ENCODE measurements at regions not wholly inside any gene's neighbourhood (a gene's known extent, or its start where the extent isn't known, plus 50 kb on each side); places are given as distances from the start of the nearest gene placed in this dataset.

DNA sequence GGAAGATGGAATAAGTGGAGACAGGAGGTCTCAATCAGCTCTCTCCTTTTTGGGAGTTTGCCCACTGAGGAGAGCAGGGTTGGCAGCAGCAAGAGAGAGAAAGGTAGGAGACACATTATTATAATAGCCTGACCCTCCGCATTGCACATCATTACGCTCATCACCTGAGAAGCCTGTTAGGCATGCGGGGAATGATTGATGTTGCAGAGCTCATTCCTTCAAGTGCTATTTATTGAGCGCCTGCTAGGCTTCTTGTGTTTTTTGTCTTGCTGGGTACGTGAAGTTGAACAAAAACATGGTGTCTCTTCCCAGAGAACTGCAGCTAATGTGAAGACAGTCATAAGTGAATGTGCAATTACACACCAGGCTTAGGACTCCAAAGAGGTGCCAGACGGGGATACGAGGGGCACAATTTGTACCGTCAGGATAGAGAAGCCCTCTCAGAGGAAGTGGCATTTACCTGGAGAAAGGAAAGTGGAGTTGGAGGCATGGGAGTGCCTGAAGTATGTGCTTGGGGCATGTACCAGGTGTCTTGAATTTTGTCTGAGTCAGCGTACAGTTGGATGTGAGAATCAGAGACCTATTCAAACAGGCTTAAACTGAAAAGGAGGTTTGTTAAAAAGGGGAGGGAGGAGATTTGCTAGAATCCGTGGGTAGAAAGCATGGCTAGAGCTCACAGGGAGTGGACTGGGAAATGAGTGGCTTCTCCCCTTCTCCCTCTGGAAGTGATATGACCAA lies 90.2 kb upstream of the SOD3 start:
- TF ChIP-seq CTCF (IDR thresholded peaks at IDR 0.05; ENCODE audit: insufficient read depth, low read length, poor library complexity, severe bottlenecking), result no peak
- Histone ChIP-seq H3K4me3 (replicated peaks; ENCODE audit: low read depth, low read length) (no peak overlapping the region), H3K27me3 (replicated peaks; ENCODE audit: control insufficient read depth, insufficient read depth, low read length) (no peaks in the 10 kb centered on the region), H3K36me3 (ENCODE audit: control insufficient read depth, insufficient read depth, low read length) (no peaks in the 10 kb centered on the region)
- DNase-seq (ENCODE audit: extremely low read depth, insufficient read length), result no peak

DNA sequence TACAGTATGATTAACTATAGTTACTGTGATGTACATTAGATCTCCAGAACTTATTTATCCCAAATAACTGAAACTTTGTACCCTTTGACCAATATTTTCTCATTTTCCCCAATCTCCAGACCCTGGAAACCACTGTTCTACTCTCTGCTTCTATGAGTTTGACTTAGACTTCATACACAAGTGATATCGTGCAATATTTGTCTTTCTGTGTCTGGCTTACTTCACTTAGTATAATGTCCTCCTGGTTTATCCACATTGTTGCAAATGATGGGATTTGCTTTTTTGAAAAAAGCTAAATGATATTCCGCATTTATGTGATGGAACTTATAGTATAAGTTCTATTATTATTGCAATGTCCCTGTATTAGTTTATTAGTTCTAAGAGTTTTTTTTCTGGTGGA lies 81.8 kb upstream of the SOD3 start:
- no peak for DNase-seq (ENCODE audit: extremely low read depth, insufficient read length)
- Histone ChIP-seq H3K4me3 (replicated peaks; ENCODE audit: low read depth, low read length) (no peak overlapping the region), H3K36me3 (ENCODE audit: control insufficient read depth, insufficient read depth, low read length) (no peaks in the 10 kb centered on the region), H3K27me3 (replicated peaks; ENCODE audit: control insufficient read depth, insufficient read depth, low read length) (no peaks in the 10 kb centered on the region)
- TF ChIP-seq CTCF (IDR thresholded peaks at IDR 0.05; ENCODE audit: insufficient read depth, low read length, poor library complexity, severe bottlenecking), result no peak

DNA sequence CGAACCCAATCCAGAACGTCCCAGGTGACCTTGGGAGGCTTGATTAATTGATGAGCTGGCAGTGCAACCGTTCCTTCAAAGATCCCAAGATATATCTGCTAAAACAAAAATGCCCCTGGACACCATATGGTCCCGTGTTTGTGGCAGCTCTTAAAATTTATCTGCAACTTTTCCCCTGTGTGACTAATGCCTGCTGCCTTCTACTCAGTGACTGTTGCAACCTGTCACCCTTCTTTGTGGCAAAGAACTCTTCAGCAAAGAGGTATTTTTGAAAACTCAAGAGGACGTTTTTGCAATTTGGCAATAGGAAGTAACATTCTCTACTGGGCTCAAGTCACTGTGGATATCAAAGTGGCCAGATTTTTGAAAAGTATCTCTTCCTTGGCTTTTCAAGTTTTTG lies 75.8 kb upstream of the SOD3 start:
- DNase-seq (ENCODE audit: extremely low read depth, insufficient read length), result no peak
- Histone ChIP-seq H3K27me3 (replicated peaks; ENCODE audit: control insufficient read depth, insufficient read depth, low read length) (no peaks in the 10 kb centered on the region), H3K36me3 (ENCODE audit: control insufficient read depth, insufficient read depth, low read length) (no peaks in the 10 kb centered on the region), H3K4me3 (replicated peaks; ENCODE audit: low read depth, low read length) (no peak overlapping the region)
- TF ChIP-seq CTCF (IDR thresholded peaks at IDR 0.05; ENCODE audit: insufficient read depth, low read length, poor library complexity, severe bottlenecking), result no peak

- H3K36me3 ChIP-seq (ENCODE audit: control insufficient read depth, insufficient read depth, low read length), result no peaks in the 10 kb centered on the region
- no peak for DNase-seq (ENCODE audit: extremely low read depth, insufficient read length)
- no peak for TF ChIP-seq CTCF (IDR thresholded peaks at IDR 0.05; ENCODE audit: insufficient read depth, low read length, poor library complexity, severe bottlenecking)
- no peaks in the 10 kb centered on the region; the same call in 1 of the 2 replicates for H3K27me3 ChIP-seq (replicated peaks; ENCODE audit: control insufficient read depth, insufficient read depth, low read length)
- no peak overlapping the region for H3K4me3 ChIP-seq (replicated peaks; ENCODE audit: low read depth, low read length)
Observed at GRCh38 chr4:24720436-24720835, 74.9 kb upstream of the SOD3 start.

- Histone ChIP-seq H3K36me3 (ENCODE audit: control insufficient read depth, insufficient read depth, low read length) (no peaks in the 10 kb centered on the region), H3K27me3 (replicated peaks; ENCODE audit: control insufficient read depth, insufficient read depth, low read length) (no peaks in the 10 kb centered on the region; the same call in 1 of the 2 replicates), H3K4me3 (replicated peaks; ENCODE audit: low read depth, low read length) (no peak overlapping the region)
- no peak for TF ChIP-seq CTCF (IDR thresholded peaks at IDR 0.05; ENCODE audit: insufficient read depth, low read length, poor library complexity, severe bottlenecking)
- no peak for DNase-seq (ENCODE audit: extremely low read depth, insufficient read length)
Observed at GRCh38 chr4:24720979-24721378, 74.4 kb upstream of the SOD3 start.
